UCSD-AML1 (cell line): ENCODE measurements at regions not wholly inside any gene's neighbourhood (a gene's known extent, or its start where the extent isn't known, plus 50 kb on each side); places are given as distances from the start of the nearest gene placed in this dataset.
A peak's percentile ranks its signal among the peaks of the same experiment; 100 is the strongest.
"Not testable (repeated sequence)": the region's sequence is repeated elsewhere in the genome, so short reads cannot be mapped to it uniquely, and the experiment has no call there.

Experiments used
- DNase-seq: peaks from one replicate; lab custom pipeline; 2025; ENCODE audit not compliant: unreplicated experiment; lab: John Stamatoyannopoulos, UW

GRCh38 chr12:11535127-11535526, 114.3 kb upstream of the ETV6 start:
- no peak for DNase-seq

GRCh38 chr12:11539156-11539555, 110.3 kb upstream of the ETV6 start:
- DNase-seq, result no peak

- DNase-seq, result no peak
These were observed 109.3 kb upstream of the ETV6 start for GRCh38 chr12:11540156-11540555.

GRCh38 chr12:11540615-11541310, 108.7 kb upstream of the ETV6 start:
- no peak for DNase-seq

- DNase-seq, result no peak
These were observed 106.9 kb upstream of the ETV6 start for GRCh38 chr12:11542599-11542998.

GRCh38 chr12:11543457-11544158, 105.9 kb upstream of the ETV6 start:
- DNase-seq, result no peak

- DNase-seq, result peak; percentile 44
These were observed 103.8 kb upstream of the ETV6 start for GRCh38 chr12:11545484-11546330.

- not testable (repeated sequence) for DNase-seq
These were observed 102.7 kb upstream of the ETV6 start for GRCh38 chr12:11546582-11547270.

- not testable (repeated sequence) for DNase-seq
These were observed 102.2 kb upstream of the ETV6 start for GRCh38 chr12:11547271-11547646.

GRCh38 chr12:11549119-11549518, 100.4 kb upstream of the ETV6 start:
- no peak for DNase-seq

- no peak for DNase-seq
These were observed 95.5 kb upstream of the ETV6 start for GRCh38 chr12:11553871-11554533.

GRCh38 chr12:11555195-11555594, 94.3 kb upstream of the ETV6 start:
- no peak for DNase-seq

GRCh38 chr12:11555743-11556625, 93.5 kb upstream of the ETV6 start:
- no peak for DNase-seq

- no peak for DNase-seq
These were observed 92.8 kb upstream of the ETV6 start for GRCh38 chr12:11556682-11557081.

GRCh38 chr12:11559626-11560340, 89.7 kb upstream of the ETV6 start:
- DNase-seq, result no peak

- DNase-seq, result no peak
These were observed 88.1 kb upstream of the ETV6 start for GRCh38 chr12:11561411-11561810.

- DNase-seq, result no peak
These were observed 85.4 kb upstream of the ETV6 start for GRCh38 chr12:11563785-11564739.
